22Rv1 (cell line): ENCODE measurements at regions not wholly inside any gene's neighbourhood (a gene's known extent, or its start where the extent isn't known, plus 50 kb on each side); places are given as distances from the start of the nearest gene placed in this dataset.

Experiments used
- CTCF ChIP-seq: fragments of 450-650 bp; IDR thresholded peaks from 2 replicates; pipeline ENCODE4 v1.5.1; 2017; ENCODE audit warnings: mild to moderate bottlenecking
- ZFX ChIP-seq: fragments of 450-650 bp; IDR thresholded peaks from 2 replicates; pipeline ENCODE4 v1.6.1; 2017; ENCODE audit warnings: antibody characterized with exemption, borderline replicate concordance

- TF ChIP-seq CTCF: no peak
- TF ChIP-seq ZFX: no peak
Measured at GRCh38 chr10:112874982-112875381, 75.1 kb upstream of the TCF7L2 start.
